ENCODE measurements at regions not wholly inside any gene's neighbourhood (a gene's known extent, or its start where the extent isn't known, plus 50 kb on each side); places are given as distances from the start of the nearest gene placed in this dataset.
A peak's percentile ranks its signal among the peaks of the same experiment; 100 is the strongest.
"Not testable (repeated sequence)": the region's sequence is repeated elsewhere in the genome, so short reads cannot be mapped to it uniquely, and the experiment has no call there.

DNA sequence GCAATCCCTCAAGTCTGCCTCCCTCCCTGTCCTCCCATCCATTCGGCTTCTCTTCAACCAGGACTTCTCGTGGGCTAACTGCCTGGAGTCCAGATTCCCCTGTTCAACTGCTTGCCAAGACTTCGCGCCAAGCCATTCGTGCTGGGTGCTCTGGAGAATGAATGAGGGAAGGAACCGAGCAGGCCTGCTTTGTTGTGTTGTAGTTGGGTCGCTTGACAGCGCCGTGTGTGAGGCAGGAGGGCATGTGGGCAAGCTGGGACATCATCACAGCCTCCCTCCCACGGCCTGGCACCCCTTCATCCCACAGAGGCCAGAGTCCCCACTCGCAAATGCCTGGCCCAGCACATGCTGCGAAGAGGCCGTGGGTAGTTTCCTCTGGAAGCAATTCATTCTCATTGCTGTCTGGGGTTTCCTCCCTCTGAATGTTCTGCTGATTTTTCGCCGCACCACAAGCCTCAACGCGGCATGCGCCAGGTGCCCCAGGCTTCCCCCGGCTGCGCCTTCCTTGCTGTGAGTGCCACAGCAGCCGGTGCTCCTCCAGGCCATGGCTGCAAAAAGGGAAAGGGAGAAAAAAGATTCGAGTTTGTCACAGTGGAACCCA lies 336.0 kb downstream of the QKI start:
- no peak for DNase-seq (ENCODE audit: low read depth in 2 of 2)

DNA sequence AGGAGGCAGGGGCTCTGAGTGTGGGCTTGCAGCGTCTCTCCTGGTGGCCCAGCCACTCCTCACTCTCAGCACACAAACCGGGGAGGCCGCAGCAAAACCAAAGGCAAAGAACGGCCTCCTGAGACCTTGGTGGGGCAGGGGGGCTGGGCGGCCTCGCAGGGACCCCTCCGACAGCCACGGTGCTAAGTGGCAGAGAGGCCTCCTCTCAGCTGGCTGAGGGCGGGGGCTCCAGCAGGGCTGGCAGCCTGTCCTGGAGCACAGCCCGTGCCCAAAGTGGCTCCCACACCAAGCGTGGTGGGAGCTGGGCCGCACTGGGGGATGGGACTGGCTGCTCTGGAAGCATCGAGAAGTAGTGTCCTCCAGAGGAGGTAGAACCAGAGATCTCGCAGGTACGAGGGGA lies 334.4 kb downstream of the QKI start:
- no peak for DNase-seq (ENCODE audit: low read depth in 2 of 2)

DNA sequence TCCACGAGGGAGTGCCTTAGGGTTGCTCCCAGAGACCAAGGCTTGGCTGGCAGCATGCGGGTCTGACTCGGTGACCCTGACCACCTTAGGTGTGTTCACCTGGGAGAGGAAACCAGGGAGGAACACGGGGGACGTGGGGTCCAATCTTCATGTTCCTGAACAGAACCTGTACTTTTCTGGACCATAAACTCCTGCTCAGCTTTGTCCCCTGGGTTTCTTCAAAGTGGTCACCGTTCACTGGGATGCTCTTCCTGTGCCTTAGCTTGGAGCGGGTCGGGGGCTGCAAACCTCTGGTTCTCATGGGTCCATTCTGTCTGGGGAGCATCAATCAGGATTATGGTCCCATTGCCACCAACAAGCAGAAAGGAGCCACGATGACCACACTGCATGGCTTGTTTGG lies 333.5 kb downstream of the QKI start:
- DNase-seq (ENCODE audit: low read depth in 2 of 2), result no peak

DNA sequence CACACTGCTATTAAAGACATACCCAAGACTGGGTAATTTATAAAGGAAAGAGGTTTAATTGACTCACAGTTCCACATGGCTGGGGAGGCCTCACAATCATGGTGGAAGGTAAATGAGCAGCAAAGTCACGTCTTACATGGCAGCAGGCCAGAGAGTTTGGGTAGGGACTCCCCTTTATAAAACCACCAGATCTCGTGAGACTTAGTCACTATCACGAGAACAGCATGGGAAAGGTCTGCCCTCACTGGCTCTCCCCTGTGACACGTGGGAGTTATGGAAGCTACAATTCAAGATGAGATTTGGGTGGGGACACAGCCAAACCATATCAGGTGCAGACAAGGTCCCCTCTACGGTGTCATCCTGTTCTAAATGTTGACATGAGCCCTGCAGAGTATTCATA lies 332.5 kb downstream of the QKI start:
- not testable (repeated sequence) for DNase-seq (ENCODE audit: low read depth in 2 of 2)

DNA sequence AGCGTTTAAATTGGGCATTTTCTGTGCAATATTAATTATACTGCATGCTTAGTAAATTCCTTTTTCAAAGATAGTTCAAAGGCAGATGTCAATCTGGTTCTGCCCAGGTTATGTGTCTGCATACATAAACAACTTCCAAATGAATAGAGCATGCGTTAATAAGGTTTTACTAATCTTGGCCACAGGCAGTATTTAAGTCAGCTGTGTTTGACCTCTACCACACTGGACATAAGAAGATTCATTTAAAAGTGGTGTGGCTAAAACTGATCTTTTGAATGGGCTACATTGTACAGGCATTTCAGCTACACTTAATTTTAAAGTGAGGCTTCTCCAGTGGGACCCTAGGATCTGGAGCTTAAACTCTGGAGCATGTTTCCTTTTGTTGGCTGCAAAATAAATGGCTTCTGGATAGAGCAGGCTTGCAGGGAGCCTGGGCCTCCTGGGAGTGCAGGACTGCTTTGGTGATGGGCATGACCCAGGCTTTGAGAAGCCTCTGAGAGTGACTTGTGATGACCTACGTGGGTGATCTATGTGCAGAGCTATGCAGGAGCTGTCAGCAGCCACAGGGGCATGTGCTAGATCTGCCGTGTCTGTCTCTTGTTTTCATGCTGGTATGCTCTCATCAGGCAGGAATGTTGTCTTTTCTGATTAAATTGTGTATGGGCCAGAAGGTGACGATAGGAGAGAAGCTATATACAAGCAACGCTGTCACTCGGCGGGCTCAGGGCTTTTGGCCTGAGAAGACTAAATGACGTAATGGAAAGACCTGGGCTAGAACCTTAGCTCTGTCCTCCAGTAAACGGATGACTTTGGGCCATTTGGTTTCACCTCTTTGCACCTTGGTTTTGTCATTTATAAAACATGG lies 331.2 kb downstream of the QKI start:
- peak; percentile 7 to 85 for DNase-seq (ENCODE audit: low read depth in 2 of 2)

DNA sequence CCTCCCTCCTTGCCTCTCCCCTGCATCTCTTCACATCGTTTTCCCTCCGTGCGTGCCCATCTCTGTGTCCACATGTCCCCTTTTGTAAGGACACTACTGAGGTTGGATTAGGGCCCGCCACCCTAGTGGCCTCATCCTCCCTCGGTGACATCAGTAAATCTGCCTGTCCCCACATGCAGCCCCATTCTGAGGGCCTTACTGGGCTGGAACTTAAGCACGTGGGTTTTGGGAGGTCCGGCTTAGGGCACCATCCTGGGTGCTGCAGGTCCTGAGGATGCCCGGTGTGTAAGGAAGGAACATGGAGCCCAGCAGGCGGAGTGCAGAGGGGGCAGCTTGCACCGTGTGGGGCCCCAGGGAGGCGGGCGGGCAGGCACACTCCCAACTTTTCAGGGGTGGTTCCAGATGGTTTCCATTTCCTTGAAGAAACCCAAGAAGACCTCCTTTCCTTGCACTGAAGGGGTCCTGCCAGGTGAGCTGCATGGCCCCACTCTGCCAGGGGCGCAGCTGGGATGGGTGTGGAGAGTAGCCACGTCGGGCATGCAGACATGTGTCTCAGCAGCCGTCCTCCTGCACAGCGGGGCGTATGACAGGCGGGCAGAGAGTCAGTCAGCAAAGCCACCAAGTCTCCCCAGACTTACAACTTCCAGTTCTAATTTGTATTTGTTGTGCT lies 329.9 kb downstream of the QKI start:
- DNase-seq (ENCODE audit: low read depth in 2 of 2), result no peak

- DNase-seq (ENCODE audit: low read depth in 2 of 2), result no peak
These were observed 329.3 kb downstream of the QKI start for GRCh38 chr6:163743796-163744195.

DNA sequence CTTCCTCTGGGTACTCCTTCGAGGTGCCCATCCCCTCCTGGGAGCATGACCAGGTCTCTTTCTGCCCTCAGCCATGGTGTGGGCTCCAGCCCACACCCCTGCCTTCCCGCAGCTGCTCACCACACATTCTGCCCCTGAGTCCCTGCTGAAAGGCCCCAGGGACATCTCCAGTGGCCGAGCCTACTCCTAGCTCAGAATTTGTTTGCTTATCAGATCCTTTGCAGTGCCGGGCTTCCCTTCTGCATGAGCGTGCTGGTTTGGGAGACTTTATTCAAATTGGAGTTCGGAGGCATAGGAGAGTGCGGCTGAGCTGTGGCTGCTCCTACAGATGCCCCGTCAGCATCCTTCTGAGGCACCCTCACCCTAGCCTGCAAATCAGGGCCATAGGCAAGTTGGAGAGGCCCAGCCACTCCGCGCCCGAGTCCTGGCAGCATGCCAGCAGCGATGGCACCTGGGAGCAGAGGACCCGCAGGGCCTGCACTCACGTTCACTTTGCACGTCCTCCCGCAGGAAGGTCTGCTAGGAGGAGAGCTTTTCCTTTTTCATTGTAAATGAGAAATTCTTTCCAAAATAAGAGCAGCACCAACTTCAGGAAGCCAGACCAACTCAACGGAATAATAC lies 327.3 kb downstream of the QKI start:
- peak in 1 of 2 donors; percentile 36 for DNase-seq (ENCODE audit: low read depth in 2 of 2)

DNA sequence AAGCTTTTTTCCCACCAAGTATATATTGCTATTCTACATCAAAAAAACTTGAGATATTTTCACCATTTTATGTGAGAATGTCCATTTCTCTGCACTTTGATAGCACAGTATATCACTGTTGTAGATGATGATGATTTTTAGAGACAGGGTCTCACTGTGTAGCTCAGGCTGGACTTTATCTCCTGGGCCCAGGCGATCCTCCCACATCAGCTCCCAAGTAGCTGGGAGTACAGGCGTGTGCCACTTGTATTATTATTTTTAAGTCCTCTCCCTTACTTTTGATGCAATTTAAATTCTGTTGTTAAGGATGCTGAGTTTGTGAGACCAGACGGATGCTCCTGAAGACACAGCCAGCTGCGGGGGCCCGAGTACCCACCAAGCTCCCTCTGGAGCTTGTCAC lies 326.8 kb downstream of the QKI start:
- no peak for DNase-seq (ENCODE audit: low read depth in 2 of 2)

- no peak for DNase-seq (ENCODE audit: low read depth in 2 of 2)
These were observed 325.4 kb downstream of the QKI start for GRCh38 chr6:163739966-163740365.

DNA sequence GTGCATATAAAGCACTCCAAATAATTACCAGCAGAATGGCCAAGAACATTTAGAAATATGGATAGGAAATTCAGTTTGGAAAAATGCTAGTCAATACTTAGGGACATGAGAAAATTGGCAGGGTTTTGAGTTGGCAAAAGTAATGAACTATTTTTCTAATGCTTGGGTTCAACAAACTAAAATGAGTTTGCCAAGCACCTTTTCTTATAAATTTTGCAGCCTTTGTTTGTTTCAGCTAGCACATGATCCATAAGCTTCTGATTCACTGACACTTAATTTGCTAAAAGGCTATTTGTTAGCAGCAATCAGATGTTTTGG lies 324.8 kb downstream of the QKI start:
- no peak for DNase-seq (ENCODE audit: low read depth in 2 of 2)

- no peak for DNase-seq (ENCODE audit: low read depth in 2 of 2)
These were observed 324.3 kb downstream of the QKI start for GRCh38 chr6:163738725-163739407.

DNA sequence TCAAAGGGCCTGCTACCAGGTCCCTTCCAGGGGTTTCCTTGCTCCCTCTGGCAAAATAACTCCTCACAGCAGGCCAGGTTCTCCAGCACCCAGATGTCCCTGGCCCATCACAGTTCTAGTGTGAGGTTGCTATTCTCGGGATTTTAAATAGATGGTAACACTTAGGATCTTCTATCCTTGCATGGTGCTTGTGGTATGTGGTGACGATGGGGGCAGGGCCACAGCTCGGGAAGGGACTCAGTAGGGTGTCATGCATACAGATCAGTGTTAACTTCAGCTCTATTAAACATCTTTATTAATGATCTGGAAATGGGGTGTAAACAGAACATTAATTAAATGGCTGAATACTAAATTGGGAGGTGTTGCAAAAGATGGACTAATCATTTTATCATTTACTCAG lies 323.8 kb downstream of the QKI start:
- no peak for DNase-seq (ENCODE audit: low read depth in 2 of 2)

DNA sequence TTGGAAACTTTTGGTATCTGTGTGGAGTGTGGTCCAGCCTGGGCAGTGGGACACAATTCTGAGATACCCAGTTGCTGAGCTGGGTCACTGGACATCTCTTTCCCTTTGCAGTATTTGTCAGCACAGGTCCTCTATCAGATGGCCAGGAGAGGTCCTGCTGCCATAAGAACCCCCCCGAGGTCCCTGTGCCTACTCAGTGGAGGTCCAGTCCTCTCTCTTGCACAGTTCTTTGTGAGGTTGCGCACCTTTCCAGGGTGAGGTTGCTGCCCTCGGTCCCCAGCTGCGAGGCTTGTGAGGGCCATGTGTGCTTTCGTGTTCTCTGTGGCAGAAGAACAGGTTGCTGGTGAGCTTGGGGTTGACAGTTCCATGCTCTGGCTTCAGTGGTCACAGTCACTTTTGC lies 320.6 kb downstream of the QKI start:
- no peak for DNase-seq (ENCODE audit: low read depth in 2 of 2)

- DNase-seq (ENCODE audit: low read depth in 2 of 2), result no peak
These were observed 318.5 kb downstream of the QKI start for GRCh38 chr6:163733061-163733460.

DNA sequence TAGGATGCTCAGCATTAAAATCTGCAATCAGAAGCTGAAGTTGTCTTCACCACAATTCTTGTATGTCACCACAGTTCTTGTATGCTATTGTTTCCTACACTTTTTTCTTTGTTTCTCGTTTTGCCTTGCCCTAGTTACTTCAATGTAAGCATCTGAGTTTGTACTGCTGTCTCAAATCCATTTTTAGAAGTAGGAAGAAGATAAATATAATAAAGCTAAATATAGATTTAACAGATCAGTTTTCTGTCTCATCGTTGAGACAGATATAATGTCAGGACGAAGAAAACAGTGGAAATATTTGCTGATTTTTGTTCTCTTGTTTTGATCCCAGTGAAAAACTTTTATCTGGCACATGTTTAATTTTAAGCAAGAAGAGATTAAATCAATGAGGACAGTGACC lies 318.0 kb downstream of the QKI start:
- no peak for DNase-seq (ENCODE audit: low read depth in 2 of 2)

- not testable (repeated sequence) for DNase-seq (ENCODE audit: low read depth in 2 of 2)
These were observed 317.5 kb downstream of the QKI start for GRCh38 chr6:163732014-163732351.

DNA sequence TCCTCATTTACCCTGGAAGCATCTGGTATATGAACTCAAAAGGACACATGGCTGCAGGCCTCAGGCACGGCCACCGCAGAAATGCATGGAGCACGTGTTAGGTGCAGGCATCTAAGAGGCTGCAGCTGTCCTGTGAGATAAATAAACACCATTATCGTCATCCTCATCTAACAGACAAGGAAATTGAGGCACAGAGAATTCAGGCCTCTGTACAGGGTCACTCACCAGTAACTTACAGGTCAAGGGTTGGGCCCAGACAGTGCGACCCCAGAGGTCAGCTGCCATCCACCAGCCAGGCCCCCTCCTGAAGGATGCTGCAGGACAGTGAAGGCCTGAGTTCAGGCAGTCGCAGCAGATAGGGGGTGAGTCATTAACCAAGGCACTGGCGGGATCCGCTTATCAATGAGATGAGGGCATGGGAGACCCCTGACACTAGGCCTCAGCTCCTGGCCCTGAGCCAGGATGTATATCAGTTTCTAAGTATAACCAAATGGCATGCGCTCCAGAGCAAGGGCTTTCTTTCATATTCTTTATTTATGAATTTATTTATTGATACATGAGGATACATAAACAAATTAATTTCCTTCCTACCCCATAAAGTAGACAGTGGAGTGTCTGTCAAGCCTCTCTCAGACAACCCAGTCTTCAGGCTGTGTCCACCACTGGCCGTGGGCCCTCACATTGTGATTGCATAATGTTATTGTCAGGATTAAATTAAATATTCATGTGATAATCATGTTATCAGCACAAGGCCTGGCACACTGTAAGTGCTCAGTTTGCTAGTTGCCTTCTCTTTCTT lies 316.9 kb downstream of the QKI start:
- no peak for DNase-seq (ENCODE audit: low read depth in 2 of 2)

- no peak for DNase-seq (ENCODE audit: low read depth in 2 of 2)
These were observed 316.0 kb downstream of the QKI start for GRCh38 chr6:163730246-163731210.
